CD14-positive monocyte (primary cell): ENCODE measurements at regions not wholly inside any gene's neighbourhood (a gene's known extent, or its start where the extent isn't known, plus 50 kb on each side); places are given as distances from the start of the nearest gene placed in this dataset.

Experiments used
- DNase-seq, 3 donors: peaks; one replicate each; pipeline ENCODE4 v3.0.0-alpha.2; 2011 to 2022
- H2AFZ ChIP-seq: 2 replicates; pipeline ENCODE4 v1.6.0; 2012; ENCODE audit warnings: mild to moderate bottlenecking, low read depth, low read length, inconsistent platforms; ENCODE audit not compliant: insufficient read depth, poor library complexity, severe bottlenecking
- H3K27ac ChIP-seq, 2 donors: 1 replicate in 1 of 2; 2 replicates in 1 of 2; pipeline ENCODE4 v1.5.1; 2012 to 2013; ENCODE audit warnings: low read length in 2 of 2, control low read depth in 1 of 2, inconsistent platforms in 1 of 2, low read depth in 1 of 2, mild to moderate bottlenecking in 1 of 2
- H3K27me3 ChIP-seq, 2 donors: one replicate each; pipeline versions ENCODE4 v1.6.0 to v1.6.1; 2011 to 2013; ENCODE audit warnings: low read length in 2 of 2; ENCODE audit not compliant: control insufficient read depth in 2 of 2, insufficient read depth in 2 of 2
- H3K36me3 ChIP-seq, 2 donors: replicated peaks in 1 of 2; 1 replicate in 1 of 2; 2 replicates in 1 of 2; pipeline versions ENCODE4 v1.5.1 to v1.6.1; 2012 to 2013; ENCODE audit warnings: low read length in 2 of 2, control low read depth in 1 of 2, inconsistent platforms in 1 of 2, mild to moderate bottlenecking in 1 of 2; ENCODE audit not compliant: insufficient read depth in 2 of 2, control insufficient read depth in 1 of 2
- H3K4me1 ChIP-seq, 2 donors: 1 replicate in 1 of 2; 2 replicates in 1 of 2; pipeline versions ENCODE4 v1.5.1 to v1.6.1; 2012 to 2013; ENCODE audit warnings: low read length in 2 of 2, control low read depth in 1 of 2, inconsistent platforms in 1 of 2, mild to moderate bottlenecking in 1 of 2, moderate library complexity in 1 of 2; ENCODE audit not compliant: insufficient read depth in 2 of 2, control insufficient read depth in 1 of 2
- H3K4me2 ChIP-seq: replicated peaks from 2 replicates; pipeline ENCODE3; 2012; ENCODE audit warnings: low read length, moderate library complexity, mild to moderate bottlenecking; ENCODE audit not compliant: poor library complexity, severe bottlenecking; ENCODE audit errors: extremely low read depth
- H3K4me3 ChIP-seq, 3 experiments: fragments of 200-600 bp in 1 of 3; sonication (generic) in 1 of 3; replicated peaks in 1 of 3; 1 replicate in 2 of 3; 2 replicates in 1 of 3; pipeline ENCODE4 v1.5.1; 2011 to 2013; ENCODE audit warnings: low read length in 3 of 3, mild to moderate bottlenecking in 3 of 3, control low read depth in 2 of 3, low read depth in 2 of 3, inconsistent platforms in 1 of 3, moderate library complexity in 1 of 3
- H3K79me2 ChIP-seq: 2 replicates; pipeline ENCODE4 v1.6.0; 2012; ENCODE audit warnings: mild to moderate bottlenecking, control low read depth, inconsistent platforms, low read length, moderate library complexity; ENCODE audit not compliant: insufficient read depth
- H3K9ac ChIP-seq: 2 replicates; pipeline ENCODE4 v1.6.0; 2017; ENCODE audit warnings: low read length, mild to moderate bottlenecking; ENCODE audit not compliant: insufficient read depth, poor library complexity, severe bottlenecking
- H3K9me3 ChIP-seq, 2 donors: replicated peaks in 1 of 2; 1 replicate in 1 of 2; 2 replicates in 1 of 2; pipeline versions ENCODE4 v1.5.1 to v1.6.1; 2012 to 2013; ENCODE audit warnings: low read length in 2 of 2, control low read depth in 1 of 2; ENCODE audit not compliant: control insufficient read depth in 1 of 2, insufficient read depth in 1 of 2
- H4K20me1 ChIP-seq: 2 replicates; pipeline ENCODE4 v1.6.0; 2012; ENCODE audit warnings: mild to moderate bottlenecking, low read length, control low read depth, moderate library complexity; ENCODE audit not compliant: insufficient read depth
- H3K27ac Mint-ChIP-seq, 7 donors: one replicate each; pipeline ENCODE4 v1.8.0; 2020; ENCODE audit warnings: mild to moderate bottlenecking in 7 of 7, mixed read lengths in 7 of 7, moderate library complexity in 6 of 7, inconsistent platforms in 2 of 7
- H3K27me3 Mint-ChIP-seq, 3 donors: one replicate each; pipeline ENCODE4 v1.8.0; 2021 to 2022; ENCODE audit warnings: low read depth in 3 of 3, mild to moderate bottlenecking in 3 of 3, mixed read lengths in 3 of 3, moderate library complexity in 3 of 3, inconsistent platforms in 1 of 3
- H3K36me3 Mint-ChIP-seq, 2 donors: one replicate each; pipeline ENCODE4 v1.8.0; 2020; ENCODE audit warnings: mixed read lengths in 2 of 2, inconsistent platforms in 1 of 2, mild to moderate bottlenecking in 1 of 2
- H3K4me1 Mint-ChIP-seq: one replicate; pipeline ENCODE4 v1.8.0; 2020; ENCODE audit warnings: mild to moderate bottlenecking, mixed read lengths
- H3K4me3 Mint-ChIP-seq, 2 donors: one replicate each; pipeline ENCODE4 v1.8.0; 2020; ENCODE audit warnings: mild to moderate bottlenecking in 2 of 2, mixed read lengths in 2 of 2, moderate library complexity in 1 of 2
- H3K9me3 Mint-ChIP-seq, 7 donors: one replicate each; pipeline ENCODE4 v1.8.0; 2020 to 2022; ENCODE audit warnings: mixed read lengths in 7 of 7, mild to moderate bottlenecking in 6 of 7, moderate library complexity in 6 of 7, inconsistent platforms in 2 of 7
- CTCF ChIP-seq: fragments of 200-600 bp; IDR thresholded peaks from one replicate; pipeline ENCODE4 v1.8.0; 2022; ENCODE audit warnings: antibody characterized with exemption, mild to moderate bottlenecking
- WGBS: methylation state at CpG from one replicate; pipeline ENCODE4 v1.1.5; 2013; ENCODE audit warnings: missing lambda C conversion rate; ENCODE audit not compliant: insufficient coverage; 5-methylcytosine and 5-hydroxymethylcytosine counted together
- intact Hi-C, 2 donors: fragments of 100-400 bp; cut with micrococcal nuclease; formaldehyde crosslinking; loops; one replicate each; pipeline versions ENCODE4 v1.15.0 to v1.15.1; 2023

- Histone ChIP-seq H3K36me3 (no peaks in the 10 kb centered on the region), H3K4me3 (no peak overlapping the region), H3K4me2 (no peak overlapping the region), H3K27ac (no peak overlapping the region), H3K4me1 (no peaks in the 10 kb centered on the region), H3K79me2 (no peaks in the 10 kb centered on the region), H2AFZ (no peak overlapping the region), H3K27me3 (no peaks in the 10 kb centered on the region), H3K9ac (no peak overlapping the region), H4K20me1 (no peaks in the 10 kb centered on the region), H3K9me3 (peaks cover 5 to 8% of the 10 kb centered on the region in 2 donors)
- WGBS: 85% methylated on average over 14 of the region's 18 CpGs
- DNase-seq: no peak
- TF ChIP-seq CTCF: no peak
- intact Hi-C loops: no loop called here
- H3K36me3 Mint-ChIP-seq: no peaks in the 10 kb centered on the region
- H3K4me1 Mint-ChIP-seq: no peaks in the 10 kb centered on the region
- peaks cover 6 to 11% (median 7%) of the 10 kb centered on the region in 7 donors for H3K9me3 Mint-ChIP-seq
- no peak overlapping the region for H3K4me3 Mint-ChIP-seq
- H3K27ac Mint-ChIP-seq: peak overlapping the region in 1 of 7 donors; percentile 9
- H3K27me3 Mint-ChIP-seq: peaks cover 3 to 15% (median 4%) of the 10 kb centered on the region in 3 donors
Measured at GRCh38 chr21:43297391-43297981, 128.7 kb downstream of the CRYAA start.

- Histone ChIP-seq H3K79me2 (no peaks in the 10 kb centered on the region), H3K27me3 (no peaks in the 10 kb centered on the region), H4K20me1 (no peaks in the 10 kb centered on the region), H3K4me1 (no peaks in the 10 kb centered on the region), H3K27ac (no peak overlapping the region), H3K9me3 (peaks cover 5 to 8% of the 10 kb centered on the region in 2 donors), H3K4me3 (no peak overlapping the region), H3K36me3 (no peaks in the 10 kb centered on the region), H3K4me2 (no peak overlapping the region), H3K9ac (no peak overlapping the region), H2AFZ (no peak overlapping the region)
- Mint-ChIP-seq H3K9me3 (peaks cover 6 to 12% (median 10%) of the 10 kb centered on the region in 7 donors), H3K4me3 (no peak overlapping the region), H3K36me3 (no peaks in the 10 kb centered on the region), H3K4me1 (no peaks in the 10 kb centered on the region), H3K27ac (no peak overlapping the region), H3K27me3 (peaks cover 3 to 14% (median 4%) of the 10 kb centered on the region in 3 donors)
- 92% methylated on average over 9 of the region's 14 CpGs for WGBS
- intact Hi-C loops: no loop called here
- TF ChIP-seq CTCF: no peak
- DNase-seq: no peak
Measured at GRCh38 chr21:43295066-43295958, 126.5 kb downstream of the CRYAA start.
